B cell (primary cell): ENCODE measurements at regions not wholly inside any gene's neighbourhood (a gene's known extent, or its start where the extent isn't known, plus 50 kb on each side); places are given as distances from the start of the nearest gene placed in this dataset.

Experiments used
- ATAC-seq: fragments of 200-7000 bp; cut with Tn5 transposase; one replicate; pipeline ENCODE4 v1.10.0; 2021; ENCODE audit warnings: low read depth, mild to moderate bottlenecking, moderate number of reproducible peaks, moderate library complexity
- CTCF ChIA-PET: fragments of 350-600 bp; sonication (Branson Sonifier 250); formaldehyde crosslinking; loops from one replicate; lab custom pipeline; 2021; ENCODE audit warnings: antibody characterized with exemption, inconsistent platforms; lab: Charles Lee
- POLR2A ChIA-PET: fragments of 350-600 bp; sonication (Branson Sonifier 250); formaldehyde crosslinking; loops from one replicate; lab custom pipeline; 2021; ENCODE audit warnings: antibody characterized with exemption; lab: Charles Lee
- DNase-seq: peaks from one replicate; pipeline ENCODE4 v3.0.0; 2013
- H2AFZ ChIP-seq: 2 replicates; pipeline ENCODE4 v1.6.1; 2012; ENCODE audit warnings: mild to moderate bottlenecking, low read depth, low read length; ENCODE audit not compliant: insufficient read depth, poor library complexity, severe bottlenecking
- H3K27ac ChIP-seq, 2 donors: 1 replicate in 1 of 2; 2 replicates in 1 of 2; pipeline ENCODE4 v1.5.1; 2012 to 2013; ENCODE audit warnings: low read length in 2 of 2, mild to moderate bottlenecking in 2 of 2, moderate library complexity in 1 of 2
- H3K27me3 ChIP-seq, 4 experiments: fragments of 200-600 bp in 1 of 4; sonication (generic) in 1 of 4; replicated peaks in 1 of 4; 1 replicate in 2 of 4; 2 replicates in 2 of 4; pipeline versions ENCODE4 v1.6.1 to v1.7.0; 2013 to 2016; ENCODE audit warnings: low read length in 3 of 4, mild to moderate bottlenecking in 2 of 4, mixed read lengths in 1 of 4, moderate library complexity in 1 of 4; ENCODE audit not compliant: insufficient read depth in 4 of 4, control insufficient read depth in 3 of 4; ENCODE audit errors: control extremely low read depth in 1 of 4
- H3K36me3 ChIP-seq, 2 experiments: replicated peaks in 1 of 2; 1 replicate in 1 of 2; 2 replicates in 1 of 2; pipeline versions ENCODE4 v1.6.1 to v1.7.1; 2013; ENCODE audit warnings: low read length in 1 of 2; ENCODE audit not compliant: insufficient read depth in 2 of 2, control insufficient read depth in 1 of 2; ENCODE audit errors: control extremely low read depth in 1 of 2, extremely low read depth in 1 of 2
- H3K4me1 ChIP-seq, 2 donors: fragments of 200-600 bp in 1 of 2; sonication (generic) in 1 of 2; 1 replicate in 1 of 2; 2 replicates in 1 of 2; pipeline versions ENCODE4 v1.5.1 to v1.6.1; 2013 to 2017; ENCODE audit warnings: low read length in 2 of 2; ENCODE audit not compliant: control insufficient read depth in 2 of 2, insufficient read depth in 2 of 2
- H3K4me2 ChIP-seq: replicated peaks from 2 replicates; pipeline ENCODE3; 2012; ENCODE audit warnings: mild to moderate bottlenecking, low read depth, low read length; ENCODE audit not compliant: poor library complexity, severe bottlenecking
- H3K4me3 ChIP-seq, 5 experiments: fragments of 200-600 bp in 1 of 5; sonication (generic) in 1 of 5; 1 replicate in 3 of 5; 2 replicates in 2 of 5; pipeline versions ENCODE4 v1.5.1 to v1.7.0; 2011 to 2016; ENCODE audit warnings: low read length in 4 of 5, mild to moderate bottlenecking in 4 of 5, low read depth in 2 of 5, control low read depth in 1 of 5, moderate library complexity in 1 of 5; ENCODE audit not compliant: insufficient read depth in 1 of 5; ENCODE audit errors: control extremely low read depth in 1 of 5, extremely low read depth in 1 of 5
- H3K79me2 ChIP-seq: fragments of 200-600 bp; sonication (generic); one replicate; pipeline ENCODE4 v1.6.0; 2016; ENCODE audit warnings: low read length; ENCODE audit not compliant: control insufficient read depth, insufficient read depth
- H3K9ac ChIP-seq: fragments of 200-600 bp; sonication (generic); 2 replicates; pipeline ENCODE4 v1.6.1; 2017; ENCODE audit warnings: mild to moderate bottlenecking, low read length, moderate library complexity
- H3K9me3 ChIP-seq, 3 donors: one replicate each; pipeline versions ENCODE4 v1.6.1 to v1.7.1; 2013; ENCODE audit warnings: low read length in 2 of 3; ENCODE audit not compliant: control insufficient read depth in 2 of 3, insufficient read depth in 1 of 3; ENCODE audit errors: control extremely low read depth in 1 of 3
- H4K20me1 ChIP-seq: 2 replicates; pipeline ENCODE4 v1.6.0; 2012; ENCODE audit warnings: mild to moderate bottlenecking, low read length; ENCODE audit not compliant: insufficient read depth, control insufficient read depth, poor library complexity, severe bottlenecking
- H3K27ac Mint-ChIP-seq: one replicate; pipeline ENCODE4 v1.8.0; 2021; ENCODE audit warnings: mixed read lengths
- H3K27me3 Mint-ChIP-seq: one replicate; pipeline ENCODE4 v1.8.0; 2021; ENCODE audit warnings: mixed read lengths
- H3K4me1 Mint-ChIP-seq: one replicate; pipeline ENCODE4 v1.8.0; 2021; ENCODE audit warnings: mixed read lengths
- H3K4me3 Mint-ChIP-seq: one replicate; pipeline ENCODE4 v1.8.0; 2021; ENCODE audit warnings: mixed read lengths
- H3K9me3 Mint-ChIP-seq: one replicate; pipeline ENCODE4 v1.8.0; 2022; ENCODE audit warnings: mixed read lengths; ENCODE audit not compliant: insufficient read depth
- EZH2 ChIP-seq: IDR thresholded peaks from 2 replicates; pipeline ENCODE4 v1.6.1; 2012; ENCODE audit warnings: borderline replicate concordance, low read depth, mild to moderate bottlenecking, moderate library complexity, low read length; ENCODE audit not compliant: insufficient read depth, poor library complexity, severe bottlenecking
- WGBS: methylation state at CpG from one replicate; pipeline ENCODE4 v1.1.5; 2013; ENCODE audit warnings: missing lambda C conversion rate; ENCODE audit not compliant: insufficient coverage; 5-methylcytosine and 5-hydroxymethylcytosine counted together
- intact Hi-C: fragments of 100-400 bp; cut with micrococcal nuclease; formaldehyde crosslinking; loops from one replicate; pipeline ENCODE4 v1.10.0; 2022
- TF ChIP-seq, protein P1 (sequence below): fragments of 200-600 bp; IDR thresholded peaks from one replicate; pipeline ENCODE4 v1.8.0; 2022; ENCODE audit warnings: antibody characterized with exemption, mild to moderate bottlenecking

DNA sequence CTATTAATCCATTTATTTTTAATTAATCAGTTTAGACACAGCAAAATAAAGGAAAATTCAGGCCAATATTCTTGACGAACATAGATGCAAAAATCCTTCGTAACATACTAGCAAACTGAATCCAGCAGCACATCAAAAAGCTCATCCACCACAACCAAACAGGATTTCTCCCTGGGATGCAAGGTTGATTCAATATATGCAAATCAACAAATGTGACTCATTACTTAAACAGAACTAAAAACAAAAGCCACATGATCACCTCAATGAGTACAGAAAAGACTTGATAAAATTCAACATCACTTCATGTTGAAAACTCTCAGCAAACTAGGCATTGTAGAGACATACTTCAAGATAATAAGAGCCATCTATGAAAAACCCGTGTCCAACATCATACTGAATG, 364.1 kb upstream of the THBS1 start:
- Histone ChIP-seq H3K79me2 (no peaks in the 10 kb centered on the region), H3K9me3 (no peaks in the 10 kb centered on the region), H2AFZ (no peak overlapping the region), H3K4me1 (no peaks in the 10 kb centered on the region), H4K20me1 (no peaks in the 10 kb centered on the region), H3K27ac (no peak overlapping the region), H3K27me3 (no peaks in the 10 kb centered on the region), H3K36me3 (no peaks in the 10 kb centered on the region), H3K9ac (no peak overlapping the region), H3K4me2 (no peak overlapping the region), H3K4me3 (no peak overlapping the region)
- no peak for DNase-seq
- no peak for TF ChIP-seq EZH2
- TF ChIP-seq, protein P1, sequence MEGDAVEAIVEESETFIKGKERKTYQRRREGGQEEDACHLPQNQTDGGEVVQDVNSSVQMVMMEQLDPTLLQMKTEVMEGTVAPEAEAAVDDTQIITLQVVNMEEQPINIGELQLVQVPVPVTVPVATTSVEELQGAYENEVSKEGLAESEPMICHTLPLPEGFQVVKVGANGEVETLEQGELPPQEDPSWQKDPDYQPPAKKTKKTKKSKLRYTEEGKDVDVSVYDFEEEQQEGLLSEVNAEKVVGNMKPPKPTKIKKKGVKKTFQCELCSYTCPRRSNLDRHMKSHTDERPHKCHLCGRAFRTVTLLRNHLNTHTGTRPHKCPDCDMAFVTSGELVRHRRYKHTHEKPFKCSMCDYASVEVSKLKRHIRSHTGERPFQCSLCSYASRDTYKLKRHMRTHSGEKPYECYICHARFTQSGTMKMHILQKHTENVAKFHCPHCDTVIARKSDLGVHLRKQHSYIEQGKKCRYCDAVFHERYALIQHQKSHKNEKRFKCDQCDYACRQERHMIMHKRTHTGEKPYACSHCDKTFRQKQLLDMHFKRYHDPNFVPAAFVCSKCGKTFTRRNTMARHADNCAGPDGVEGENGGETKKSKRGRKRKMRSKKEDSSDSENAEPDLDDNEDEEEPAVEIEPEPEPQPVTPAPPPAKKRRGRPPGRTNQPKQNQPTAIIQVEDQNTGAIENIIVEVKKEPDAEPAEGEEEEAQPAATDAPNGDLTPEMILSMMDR: no peak
- ChIA-PET CTCF (no interaction called here), POLR2A (no interaction called here)
- no peak overlapping the region for H3K27ac Mint-ChIP-seq
- H3K4me1 Mint-ChIP-seq: no peaks in the 10 kb centered on the region
- intact Hi-C loops: no loop called here
- no peak overlapping the region for H3K4me3 Mint-ChIP-seq
- peaks cover 16% of the 10 kb centered on the region for H3K27me3 Mint-ChIP-seq
- WGBS: 96% methylated on average over 3 of the region's 3 CpGs
- no peak for ATAC-seq
- no peaks in the 10 kb centered on the region for H3K9me3 Mint-ChIP-seq

DNA sequence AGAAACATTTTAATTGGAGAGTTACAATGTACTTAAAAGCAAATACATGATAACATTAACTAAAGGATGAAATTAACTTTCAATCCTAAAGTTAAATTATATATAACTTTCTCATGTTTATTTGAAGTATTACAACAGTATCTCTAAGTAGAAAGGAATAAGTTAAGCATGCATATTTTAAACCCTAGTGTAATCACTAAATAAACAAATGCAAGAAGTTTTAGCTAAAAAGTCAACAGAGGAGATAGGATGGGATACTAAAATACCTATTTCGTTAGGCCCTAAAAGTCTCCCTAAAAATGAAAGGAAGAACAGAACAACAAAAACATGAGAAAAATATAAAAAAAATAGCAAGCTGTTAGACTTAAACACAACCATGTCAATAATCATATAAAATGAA, 361.3 kb upstream of the THBS1 start:
- Histone ChIP-seq H3K9ac (no peak overlapping the region), H3K4me2 (no peak overlapping the region), H2AFZ (no peak overlapping the region), H3K9me3 (no peaks in the 10 kb centered on the region), H3K36me3 (no peaks in the 10 kb centered on the region), H3K79me2 (no peaks in the 10 kb centered on the region), H3K27ac (no peak overlapping the region), H4K20me1 (no peaks in the 10 kb centered on the region), H3K4me1 (no peaks in the 10 kb centered on the region), H3K27me3 (no peaks in the 10 kb centered on the region), H3K4me3 (no peak overlapping the region)
- Mint-ChIP-seq H3K27ac (no peak overlapping the region), H3K4me3 (no peak overlapping the region), H3K4me1 (no peaks in the 10 kb centered on the region), H3K27me3 (peaks cover 16% of the 10 kb centered on the region), H3K9me3 (no peaks in the 10 kb centered on the region)
- no CpG with 5 or more reads among the region's 1 CpG for WGBS
- ChIA-PET CTCF (no interaction called here), POLR2A (no interaction called here)
- intact Hi-C loops: no loop called here
- ATAC-seq (no peak), DNase-seq (no peak)
- TF ChIP-seq, protein P1: no peak
- TF ChIP-seq EZH2: no peak
